Activated CD4-positive, CD25-positive, alpha-beta regulatory T cell treated with anti-CD3 and anti-CD28 coated beads, Interleukin-2, amount 50 U/mL, for 16 hours (primary cell): ENCODE measurements at regions not wholly inside any gene's neighbourhood (a gene's known extent, or its start where the extent isn't known, plus 50 kb on each side); places are given as distances from the start of the nearest gene placed in this dataset.

Source experiments
- DNase-seq: peaks from one replicate; pipeline ENCODE4 v3.0.0-alpha.2; 2020; ENCODE audit warnings: low read depth, low spot score

DNA sequence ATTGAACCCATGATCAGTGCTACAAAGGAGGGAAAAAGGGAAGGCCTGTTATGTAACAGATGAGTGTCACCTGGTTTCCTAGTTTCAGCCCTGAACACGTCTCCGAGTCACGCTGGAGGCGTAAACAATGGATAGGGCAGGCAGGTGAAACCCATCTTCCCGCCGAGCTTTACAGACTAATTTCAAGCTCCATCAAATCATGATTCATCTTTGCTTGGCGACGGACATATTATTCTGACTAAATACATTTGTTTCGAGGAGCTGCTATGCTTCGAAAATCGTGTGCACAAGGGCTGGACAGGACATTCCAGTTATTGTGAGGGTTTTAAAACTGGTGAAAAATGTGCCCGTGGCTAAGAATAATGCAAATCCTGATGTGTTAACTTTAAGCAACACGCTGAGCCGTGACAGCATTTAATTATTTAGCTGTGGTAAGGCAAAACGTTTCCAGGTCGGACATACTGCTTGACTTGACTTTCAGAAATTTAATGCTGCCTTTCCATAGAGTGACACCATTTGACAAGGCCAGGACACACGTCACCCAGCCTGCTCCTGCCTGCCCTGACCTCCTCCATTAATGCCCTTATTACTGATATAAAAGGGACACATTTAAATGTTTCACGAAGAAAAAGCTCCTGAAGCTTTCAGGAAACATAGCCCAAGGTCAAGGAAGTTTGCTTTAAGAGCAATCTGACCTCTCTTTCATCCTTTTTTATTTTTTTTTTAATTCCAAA, 1203.5 kb upstream of the TMEM132C start:
- DNase-seq = no peak

DNA sequence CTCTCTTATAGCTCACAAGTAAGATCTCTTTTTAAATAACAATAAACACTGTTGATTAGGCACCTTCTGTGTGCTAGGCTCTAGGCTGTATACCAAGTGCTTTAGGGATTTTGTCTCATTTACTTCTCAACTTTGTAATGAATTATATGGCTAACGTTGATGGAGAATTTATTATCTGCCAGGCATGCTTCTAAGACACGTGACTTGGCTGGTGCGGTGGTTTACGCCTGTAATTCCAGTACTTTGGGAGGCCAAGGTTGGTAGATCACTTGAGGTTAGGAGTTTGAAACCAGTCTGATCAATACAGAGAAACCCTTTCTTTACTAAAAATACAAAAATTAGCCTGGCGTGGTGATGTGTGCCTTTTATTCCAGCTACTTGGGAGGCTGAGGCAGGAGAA, 1202.8 kb upstream of the TMEM132C start:
- DNase-seq = no peak

DNA sequence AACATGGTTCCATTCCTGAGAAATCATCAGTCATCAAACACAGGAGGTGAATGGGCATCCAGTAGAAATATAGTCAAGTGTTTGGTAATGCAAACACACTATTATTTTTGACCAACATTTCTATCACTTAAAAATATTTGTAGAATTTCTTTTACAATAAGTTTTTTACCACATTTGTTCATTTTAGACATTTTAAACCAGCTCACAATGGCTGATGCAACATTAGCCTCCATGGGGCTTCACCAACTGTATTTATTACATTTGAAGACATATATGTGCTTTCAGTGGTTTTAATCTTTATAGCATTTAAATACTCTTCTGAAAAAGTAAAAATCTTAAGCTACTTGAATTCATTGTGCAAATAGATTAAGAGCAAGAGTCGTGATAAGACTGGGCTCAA, 1201.4 kb upstream of the TMEM132C start:
- DNase-seq = no peak

DNA sequence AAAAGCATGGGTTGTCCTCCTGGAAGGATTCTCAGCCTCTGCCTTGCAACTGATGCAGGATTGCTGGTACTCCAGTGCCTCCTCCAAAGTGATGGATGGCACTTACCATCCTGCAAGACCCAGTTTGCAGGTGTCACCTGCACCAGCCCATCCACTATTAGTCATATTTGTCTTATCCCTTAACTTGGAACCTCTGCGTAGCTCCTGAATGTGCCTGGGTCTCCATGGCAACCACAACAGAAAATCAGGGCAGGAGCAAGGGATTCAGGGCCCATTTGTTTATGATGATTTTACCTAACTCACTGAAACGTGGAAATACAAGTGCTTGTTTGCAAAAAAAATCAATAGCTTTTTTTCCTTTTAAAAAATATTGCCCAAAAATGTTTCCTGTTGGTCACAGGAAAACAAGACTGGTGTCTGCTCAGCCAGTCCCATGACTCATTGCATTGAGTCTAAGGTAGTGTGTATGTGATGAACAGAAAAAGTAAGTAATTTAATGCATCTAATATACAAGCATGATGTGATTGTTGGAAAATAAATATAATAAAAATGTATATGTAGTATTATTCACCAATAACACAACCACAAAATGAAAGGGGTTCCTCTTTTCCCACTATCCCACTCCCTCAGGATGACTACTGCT, 1196.3 kb upstream of the TMEM132C start:
- DNase-seq = no peak

DNA sequence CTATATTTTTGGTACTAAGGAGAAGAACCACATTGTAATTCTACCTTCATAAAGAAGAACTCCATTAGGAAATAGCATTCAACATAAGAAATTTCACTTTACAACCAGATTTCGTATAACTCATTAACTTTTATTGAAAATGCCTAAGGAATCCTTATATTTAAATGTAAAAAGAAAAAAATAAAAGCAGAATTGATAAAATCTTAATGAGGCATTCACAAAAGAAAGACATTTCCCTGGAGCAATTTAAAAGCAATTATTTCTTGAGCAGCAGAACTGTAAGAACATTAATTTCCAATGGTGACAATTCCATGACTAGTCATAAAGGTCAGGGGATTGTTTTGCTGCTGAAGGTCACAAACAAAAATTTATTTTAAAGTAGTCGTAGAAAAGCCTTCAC, 1192.8 kb upstream of the TMEM132C start:
- DNase-seq = no peak

DNA sequence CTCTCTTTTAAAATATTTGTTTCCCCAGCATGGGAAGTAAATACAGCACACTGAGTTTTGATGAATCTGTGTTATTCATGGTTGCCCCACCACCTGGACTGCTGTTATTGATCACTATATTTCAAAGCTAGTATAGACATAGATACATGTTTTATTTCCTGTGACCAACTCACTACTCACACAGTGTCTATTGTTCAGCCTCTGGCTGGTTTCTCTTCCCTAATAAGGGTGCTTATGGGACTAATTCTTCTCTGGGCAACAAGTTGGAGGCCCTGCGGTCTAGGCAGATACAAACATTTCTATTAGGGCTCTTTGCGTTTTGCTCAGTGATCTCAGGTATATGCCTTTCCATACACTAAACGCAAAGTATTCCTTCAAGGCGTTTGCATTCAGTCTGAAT, 1191.0 kb upstream of the TMEM132C start:
- DNase-seq = no peak

DNA sequence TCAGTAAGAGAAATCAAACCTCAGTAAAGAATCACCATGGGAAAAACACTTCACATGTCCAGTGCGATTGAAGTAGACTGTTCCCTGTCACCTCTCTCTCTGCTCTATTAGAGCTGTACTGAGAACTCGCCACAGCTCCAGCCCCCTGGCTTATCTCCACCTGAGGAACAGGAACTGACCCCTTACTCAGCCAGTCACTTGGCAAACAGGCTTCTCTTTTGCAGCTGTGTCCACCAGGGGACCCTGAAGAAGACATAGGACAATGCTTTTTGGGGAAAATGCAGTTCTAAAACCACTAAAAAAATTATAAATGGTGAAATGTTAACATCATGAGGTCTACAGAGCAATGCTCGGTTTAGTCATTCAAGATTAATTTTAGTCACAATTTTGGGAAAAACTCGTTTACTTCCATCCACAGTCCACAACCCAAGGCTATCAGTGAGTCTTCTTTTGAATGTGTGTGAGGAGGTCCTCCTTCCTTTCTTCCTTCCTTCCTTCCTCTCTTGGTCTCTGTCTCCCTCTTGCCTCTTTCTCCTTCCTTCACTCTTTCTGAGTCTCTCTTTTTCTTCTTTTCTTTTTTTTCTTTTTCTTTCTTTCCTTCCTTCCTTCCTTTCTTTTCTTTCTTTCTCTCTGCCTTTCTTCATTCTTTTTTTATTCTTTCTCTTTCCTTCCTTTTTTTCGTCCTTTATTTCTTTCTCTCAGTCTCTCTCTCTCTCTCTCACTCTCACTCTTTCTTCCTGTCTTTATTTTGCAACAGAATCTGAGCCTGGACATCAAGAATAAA, 1189.5 kb upstream of the TMEM132C start:
- no peak for DNase-seq

DNA sequence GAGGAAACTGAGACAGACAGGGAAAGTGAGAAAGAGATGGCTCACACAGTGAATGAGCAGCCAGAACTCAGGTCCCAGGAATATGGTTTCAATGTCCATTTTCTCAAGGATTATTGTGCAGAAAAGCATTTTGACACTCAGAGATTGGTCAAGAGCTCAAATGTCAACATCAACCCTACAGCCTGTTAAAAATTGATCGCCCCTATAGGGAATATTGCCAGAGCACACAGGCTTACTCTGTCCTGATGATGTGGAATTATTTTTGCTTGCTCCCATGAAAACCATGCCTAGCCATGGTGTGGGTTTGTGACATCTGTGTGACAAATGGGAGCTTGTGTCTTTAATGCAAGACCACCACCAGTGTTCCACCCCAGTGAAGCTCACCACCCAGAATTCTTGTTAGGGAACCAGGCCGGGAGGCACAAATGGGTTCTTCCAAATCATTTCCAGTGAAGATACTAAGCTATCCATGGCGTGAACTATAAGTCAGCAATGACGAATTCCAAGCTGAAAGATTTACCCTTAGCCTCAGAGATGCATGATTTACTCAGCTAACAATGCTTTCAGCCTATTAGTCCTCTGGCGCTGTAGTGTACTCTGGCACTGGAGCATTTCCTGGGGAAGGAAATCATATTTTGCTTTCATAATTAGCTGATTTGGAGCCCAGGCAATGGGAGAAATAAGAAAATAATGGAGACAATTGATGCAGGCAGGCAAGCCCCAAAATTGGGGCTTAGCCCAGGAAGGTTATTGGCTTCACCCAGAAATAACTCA, 1188.2 kb upstream of the TMEM132C start:
- no peak for DNase-seq

DNA sequence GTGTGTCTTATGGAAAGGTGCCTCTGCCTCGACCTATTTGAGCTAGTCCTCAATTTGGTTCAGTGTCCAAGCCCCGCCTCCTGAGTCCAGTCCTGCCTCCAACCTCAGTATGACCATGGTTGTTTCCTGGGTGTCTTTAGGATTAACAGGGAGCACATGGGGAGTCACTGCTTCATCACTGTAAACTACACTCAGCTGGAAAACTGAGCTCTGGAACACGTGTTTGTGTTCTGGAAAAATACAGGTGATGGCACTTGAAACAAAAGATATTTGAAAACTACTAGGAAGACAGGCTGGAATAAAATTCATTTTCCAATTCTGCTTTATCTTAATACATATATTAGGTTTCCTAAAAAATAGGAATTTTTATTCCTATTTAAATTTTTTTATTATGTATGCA, 1187.3 kb upstream of the TMEM132C start:
- no peak for DNase-seq

DNA sequence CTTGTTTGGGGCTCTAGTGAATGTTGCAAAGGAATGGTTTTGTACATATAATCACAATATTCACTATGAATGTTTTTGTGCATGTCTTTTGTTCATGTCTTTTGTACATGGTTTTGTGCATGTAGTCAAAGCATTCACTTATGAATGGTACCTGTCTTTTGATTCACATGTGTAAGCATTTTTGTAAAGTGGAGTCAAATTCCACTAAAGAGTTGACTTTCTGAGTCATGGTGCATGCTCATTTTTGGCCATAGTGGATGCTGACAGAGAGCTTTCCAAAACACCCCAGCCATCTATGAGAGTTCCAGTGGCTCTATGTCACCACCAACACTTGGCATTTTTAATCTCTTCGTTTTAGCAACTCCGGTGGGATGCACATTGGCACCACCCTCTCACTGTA, 1185.9 kb upstream of the TMEM132C start:
- no peak for DNase-seq

DNA sequence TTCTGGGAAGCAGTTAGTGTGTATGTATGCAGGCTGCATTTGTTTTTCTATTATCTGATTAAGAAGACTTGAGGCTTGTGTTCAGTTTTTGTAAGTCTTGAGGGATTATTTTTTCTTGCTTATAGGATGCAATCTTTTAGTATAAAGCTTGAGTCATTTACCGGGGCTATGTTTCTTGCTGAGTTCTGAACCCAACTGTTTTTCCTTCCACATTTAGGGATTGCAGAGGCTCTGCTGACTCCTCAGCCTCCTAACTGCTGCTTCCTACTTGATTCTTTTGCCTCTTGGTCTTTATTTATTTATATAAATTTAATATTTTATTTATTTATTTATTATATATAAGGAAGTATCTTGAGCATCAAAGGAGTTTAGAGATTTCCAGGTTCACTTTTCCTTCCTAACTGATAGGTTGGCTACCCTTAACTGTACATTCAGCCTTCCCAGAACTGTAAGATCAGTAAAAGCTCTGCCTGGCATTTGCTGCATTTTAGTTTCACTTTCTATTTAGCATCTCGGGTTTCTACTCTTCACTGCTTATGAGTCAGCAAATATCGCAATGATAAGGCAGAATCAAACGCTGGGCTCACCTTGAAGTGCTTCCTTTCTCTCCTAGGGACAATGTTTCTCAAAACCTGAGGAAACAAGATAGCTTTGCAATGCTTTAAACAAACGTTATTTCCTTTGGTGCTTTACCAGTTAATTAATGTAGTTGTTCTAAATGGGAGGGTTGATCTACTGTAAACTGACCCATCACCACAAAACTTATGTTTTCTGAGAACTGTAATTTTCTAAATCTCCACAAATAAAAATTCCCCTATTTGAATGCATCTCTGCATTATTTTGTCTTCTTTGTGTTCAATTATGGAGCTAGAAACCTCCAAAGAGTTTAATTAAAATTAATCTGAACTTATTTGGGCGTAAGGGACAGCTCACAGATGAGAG, 1183.7 kb upstream of the TMEM132C start:
- no peak for DNase-seq

DNA sequence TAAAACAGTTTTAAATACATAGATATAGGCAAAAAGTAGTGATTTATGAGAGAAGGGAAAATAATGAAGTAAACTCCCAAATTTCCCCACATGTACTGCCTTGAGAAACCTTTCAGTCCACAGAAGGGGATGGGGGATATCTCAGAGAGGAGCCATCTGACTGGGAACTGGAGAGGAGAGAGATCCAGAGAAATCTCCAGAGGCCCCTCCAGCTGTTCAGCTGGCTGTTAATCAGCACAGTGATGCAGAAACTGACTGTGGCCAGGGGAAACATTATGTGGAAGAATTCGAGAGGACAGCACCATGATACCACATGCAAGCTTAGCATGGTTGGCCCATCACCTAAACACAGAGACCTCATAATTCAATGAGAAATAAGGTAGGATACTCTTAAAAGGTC, 1165.9 kb upstream of the TMEM132C start:
- no peak for DNase-seq

DNA sequence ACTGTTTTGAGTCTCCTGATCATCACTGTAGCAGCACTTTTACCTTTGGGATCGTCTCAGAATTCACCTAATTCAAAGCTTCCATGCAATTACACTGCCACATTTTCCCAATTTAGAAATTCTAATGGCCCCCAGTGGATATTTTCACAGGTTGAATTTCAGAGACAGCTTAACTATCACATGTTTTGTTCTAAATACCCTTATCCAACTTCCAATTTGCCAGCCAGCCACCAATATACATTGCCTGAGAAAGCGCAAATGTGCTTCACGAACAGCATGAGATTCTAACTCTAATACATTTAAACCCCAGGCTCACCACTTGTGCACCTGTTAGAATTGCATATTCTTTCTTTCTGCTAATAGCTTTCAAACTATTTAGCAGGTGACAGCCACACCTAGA, 1160.9 kb upstream of the TMEM132C start:
- DNase-seq = no peak

DNA sequence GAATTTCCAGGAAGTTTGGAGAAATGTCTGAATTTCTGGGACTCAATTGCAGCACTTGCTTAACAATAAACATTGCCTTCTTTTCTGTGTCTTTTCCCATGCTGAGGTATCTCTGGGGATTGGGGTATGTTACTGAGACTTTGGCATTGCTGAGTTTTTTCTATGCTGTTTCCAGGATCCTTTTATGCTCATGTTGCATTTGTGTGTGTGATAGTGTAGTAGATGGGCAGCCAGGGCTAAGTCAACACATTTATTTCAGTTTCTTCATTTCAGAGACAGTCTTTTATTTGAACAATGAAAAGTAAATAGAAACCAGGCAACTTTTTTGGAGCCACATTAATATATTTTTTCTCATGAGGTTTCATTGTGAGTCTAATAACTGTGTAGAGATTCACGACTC, 1160.3 kb upstream of the TMEM132C start:
- DNase-seq = no peak

DNA sequence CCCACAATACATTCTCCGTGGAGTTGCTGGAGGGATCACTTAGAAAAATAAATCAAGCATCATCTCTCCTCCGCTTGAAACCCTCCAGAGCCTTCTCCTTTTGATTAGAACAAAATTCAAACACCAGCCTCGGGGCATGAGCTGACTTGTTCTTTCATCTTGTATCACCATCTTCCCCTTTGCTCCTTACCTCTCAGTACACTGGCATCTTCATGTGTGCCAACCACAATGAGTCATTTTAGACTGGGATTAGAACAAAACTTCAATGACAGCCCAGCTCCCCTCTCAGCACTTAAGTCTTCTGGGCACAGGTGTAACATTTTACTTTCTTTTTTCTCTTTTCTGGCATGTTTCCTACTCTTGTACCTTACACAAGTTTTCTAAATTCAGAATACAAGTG, 1159.2 kb upstream of the TMEM132C start:
- DNase-seq = no peak

DNA sequence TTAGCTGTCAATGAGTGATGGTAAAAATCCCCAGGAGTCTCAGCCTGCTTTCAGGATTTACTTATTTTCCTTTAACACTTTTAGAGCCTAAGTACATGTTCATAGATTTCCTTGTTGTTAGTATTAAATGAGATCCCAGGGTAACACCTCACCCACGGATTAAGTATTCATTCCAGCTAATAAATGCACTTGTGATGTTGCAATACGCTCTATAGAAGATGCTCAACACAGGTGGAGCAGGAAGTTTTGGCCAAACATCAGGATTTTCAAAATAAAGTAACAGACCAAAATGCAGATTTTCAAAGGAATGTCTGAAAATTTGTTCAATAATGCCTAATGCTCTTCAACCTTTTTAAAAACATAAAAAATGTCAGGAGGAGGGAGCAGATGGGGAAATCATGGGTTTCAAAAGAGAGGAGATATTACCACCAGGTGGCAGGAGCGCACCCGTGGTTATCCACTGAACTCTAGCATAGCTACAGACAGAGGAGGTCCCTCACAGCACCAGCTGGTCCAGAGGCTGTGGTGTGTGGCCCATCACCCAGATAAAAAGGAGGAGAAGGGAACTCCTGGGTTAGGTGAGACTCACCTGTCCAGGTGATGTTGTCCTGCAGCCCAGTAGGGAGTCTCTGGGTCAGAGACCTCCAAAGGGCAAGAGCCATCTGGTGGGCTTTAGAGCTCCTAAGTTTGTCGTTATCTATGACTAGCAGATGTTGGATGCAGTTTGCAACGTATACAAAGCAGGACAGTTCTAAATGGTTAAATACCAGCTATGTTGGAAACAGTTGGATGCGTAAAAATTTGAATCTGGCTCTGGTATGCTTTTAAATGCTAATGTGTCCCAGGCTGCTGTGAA, 1158.4 kb upstream of the TMEM132C start:
- DNase-seq = no peak

DNA sequence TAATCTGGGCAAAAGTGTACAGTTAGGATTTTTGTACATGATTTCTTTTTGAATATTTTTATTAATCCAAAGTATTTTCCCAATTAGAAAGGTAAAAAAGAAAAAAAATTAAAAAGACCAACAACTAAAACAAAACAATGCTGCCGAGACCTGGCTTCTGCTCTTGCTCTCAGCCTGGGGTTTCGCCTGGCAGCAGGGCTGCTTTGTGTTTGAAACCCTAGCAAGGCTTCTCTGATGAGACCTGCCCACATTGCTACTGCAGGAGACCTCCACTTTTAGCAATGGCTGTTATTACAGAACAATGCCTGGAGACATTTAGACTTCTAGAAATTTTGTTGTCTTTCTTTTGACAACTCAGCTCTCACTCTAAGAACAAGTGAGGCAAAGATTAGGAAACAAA, 1153.0 kb upstream of the TMEM132C start:
- no peak for DNase-seq

DNA sequence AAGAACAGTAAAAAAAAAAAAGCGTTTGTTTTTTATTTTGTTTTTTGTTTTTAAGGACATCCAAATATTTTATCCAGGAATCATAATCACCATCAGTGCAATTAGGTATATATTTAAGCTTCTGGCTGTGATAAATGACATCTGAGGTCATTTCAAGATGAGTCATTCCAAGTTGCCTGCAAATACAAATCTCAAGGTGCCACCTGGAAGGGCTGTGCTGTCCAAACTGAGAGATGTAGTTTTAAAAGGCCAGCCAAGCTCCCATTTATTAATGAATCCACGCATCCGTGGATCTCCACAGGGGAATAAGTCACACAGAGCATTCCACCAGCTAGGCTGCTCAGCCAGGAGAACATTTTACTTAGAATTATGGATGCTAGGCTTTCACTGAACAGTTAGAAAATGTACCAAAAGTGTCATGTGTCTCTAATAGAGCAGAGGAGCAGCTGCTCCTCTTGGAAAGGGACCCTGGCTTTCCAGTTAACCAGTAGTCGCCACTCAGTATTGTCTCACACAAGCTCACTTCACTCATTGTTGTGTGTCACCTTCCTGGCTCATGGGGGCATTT, 1151.4 kb upstream of the TMEM132C start:
- DNase-seq = no peak

DNA sequence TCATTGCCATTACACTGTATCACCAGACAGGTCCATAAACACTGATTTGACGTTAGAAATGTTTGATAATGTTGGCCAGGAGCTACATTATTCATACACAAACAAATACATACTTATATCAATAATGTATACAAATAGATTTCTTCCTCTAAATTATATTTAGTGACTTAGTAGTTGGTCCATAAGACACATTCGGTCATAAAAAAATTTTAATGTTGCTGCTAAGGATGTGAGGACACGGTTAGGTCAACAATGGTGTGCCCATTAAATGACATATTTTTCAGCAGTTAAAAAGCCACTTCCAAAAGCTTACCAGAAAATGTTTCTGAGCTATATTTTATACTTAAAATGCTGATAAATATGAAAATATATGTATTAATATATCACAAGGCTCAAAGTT, 1148.7 kb upstream of the TMEM132C start:
- no peak for DNase-seq
